NCI-H2171 treated with DMSO at 0.1 percent for 48 hours (cell line): ENCODE measurements at regions not wholly inside any gene's neighbourhood (a gene's known extent, or its start where the extent isn't known, plus 50 kb on each side); places are given as distances from the start of the nearest gene placed in this dataset.

Experiments used
- DNase-seq: peaks from one replicate; lab custom pipeline; 2025; lab: John Stamatoyannopoulos, UW

GRCh38 chr18:38427736-38428135 lies 862.1 kb upstream of the CELF4 start:
- no peak for DNase-seq

GRCh38 chr18:38427234-38427633 lies 861.6 kb upstream of the CELF4 start:
- peak; percentile 9 for DNase-seq

- DNase-seq, result no peak
These were observed 856.4 kb upstream of the CELF4 start for GRCh38 chr18:38421872-38422615.

GRCh38 chr18:38421021-38421420 lies 855.4 kb upstream of the CELF4 start:
- DNase-seq, result no peak

GRCh38 chr18:38420611-38421010 lies 855.0 kb upstream of the CELF4 start:
- DNase-seq, result no peak

GRCh38 chr18:38415811-38416210 lies 850.2 kb upstream of the CELF4 start:
- no peak for DNase-seq

- no peak for DNase-seq
These were observed 847.6 kb upstream of the CELF4 start for GRCh38 chr18:38413193-38413592.

GRCh38 chr18:38406607-38407006 lies 841.0 kb upstream of the CELF4 start:
- DNase-seq, result no peak

GRCh38 chr18:38402509-38402908 lies 836.9 kb upstream of the CELF4 start:
- DNase-seq, result no peak

- no peak for DNase-seq
These were observed 831.5 kb upstream of the CELF4 start for GRCh38 chr18:38397094-38397493.

GRCh38 chr18:38386146-38386545 lies 820.5 kb upstream of the CELF4 start:
- no peak for DNase-seq

GRCh38 chr18:38369772-38370690 lies 804.4 kb upstream of the CELF4 start:
- no peak for DNase-seq

- no peak for DNase-seq
These were observed 803.3 kb upstream of the CELF4 start for GRCh38 chr18:38368886-38369285.

GRCh38 chr18:38368246-38368645 lies 802.6 kb upstream of the CELF4 start:
- no peak for DNase-seq

- DNase-seq, result peak; percentile 4
These were observed 801.9 kb upstream of the CELF4 start for GRCh38 chr18:38367473-38367872.

- DNase-seq, result peak; percentile 76
These were observed 796.7 kb upstream of the CELF4 start for GRCh38 chr18:38362286-38362792.

- no peak for DNase-seq
These were observed 793.4 kb upstream of the CELF4 start for GRCh38 chr18:38358805-38359657.

GRCh38 chr18:38353149-38353548 lies 787.6 kb upstream of the CELF4 start:
- no peak for DNase-seq

GRCh38 chr18:38350141-38350540 lies 784.5 kb upstream of the CELF4 start:
- DNase-seq, result no peak

- no peak for DNase-seq
These were observed 765.0 kb upstream of the CELF4 start for GRCh38 chr18:38330573-38330972.

GRCh38 chr18:38329145-38329544 lies 763.5 kb upstream of the CELF4 start:
- no peak for DNase-seq

GRCh38 chr18:38322206-38322605 lies 756.6 kb upstream of the CELF4 start:
- DNase-seq, result no peak
